B cell (primary cell): ENCODE measurements at regions not wholly inside any gene's neighbourhood (a gene's known extent, or its start where the extent isn't known, plus 50 kb on each side); places are given as distances from the start of the nearest gene placed in this dataset.

Experiments used
- ATAC-seq: fragments of 200-7000 bp; cut with Tn5 transposase; one replicate; pipeline ENCODE4 v1.10.0; 2021; ENCODE audit warnings: low read depth, mild to moderate bottlenecking, moderate number of reproducible peaks, moderate library complexity
- CTCF ChIA-PET: fragments of 350-600 bp; sonication (Branson Sonifier 250); formaldehyde crosslinking; loops from one replicate; lab custom pipeline; 2021; ENCODE audit warnings: antibody characterized with exemption, inconsistent platforms; lab: Charles Lee
- POLR2A ChIA-PET: fragments of 350-600 bp; sonication (Branson Sonifier 250); formaldehyde crosslinking; loops from one replicate; lab custom pipeline; 2021; ENCODE audit warnings: antibody characterized with exemption; lab: Charles Lee
- DNase-seq: peaks from one replicate; pipeline ENCODE4 v3.0.0; 2013
- H2AFZ ChIP-seq: 2 replicates; pipeline ENCODE4 v1.6.1; 2012; ENCODE audit warnings: mild to moderate bottlenecking, low read depth, low read length; ENCODE audit not compliant: insufficient read depth, poor library complexity, severe bottlenecking
- H3K27ac ChIP-seq, 2 donors: 1 replicate in 1 of 2; 2 replicates in 1 of 2; pipeline ENCODE4 v1.5.1; 2012 to 2013; ENCODE audit warnings: low read length in 2 of 2, mild to moderate bottlenecking in 2 of 2, moderate library complexity in 1 of 2
- H3K27me3 ChIP-seq, 4 experiments: fragments of 200-600 bp in 1 of 4; sonication (generic) in 1 of 4; replicated peaks in 1 of 4; 1 replicate in 2 of 4; 2 replicates in 2 of 4; pipeline versions ENCODE4 v1.6.1 to v1.7.0; 2013 to 2016; ENCODE audit warnings: low read length in 3 of 4, mild to moderate bottlenecking in 2 of 4, mixed read lengths in 1 of 4, moderate library complexity in 1 of 4; ENCODE audit not compliant: insufficient read depth in 4 of 4, control insufficient read depth in 3 of 4; ENCODE audit errors: control extremely low read depth in 1 of 4
- H3K36me3 ChIP-seq, 2 experiments: replicated peaks in 1 of 2; 1 replicate in 1 of 2; 2 replicates in 1 of 2; pipeline versions ENCODE4 v1.6.1 to v1.7.1; 2013; ENCODE audit warnings: low read length in 1 of 2; ENCODE audit not compliant: insufficient read depth in 2 of 2, control insufficient read depth in 1 of 2; ENCODE audit errors: control extremely low read depth in 1 of 2, extremely low read depth in 1 of 2
- H3K4me1 ChIP-seq, 2 donors: fragments of 200-600 bp in 1 of 2; sonication (generic) in 1 of 2; 1 replicate in 1 of 2; 2 replicates in 1 of 2; pipeline versions ENCODE4 v1.5.1 to v1.6.1; 2013 to 2017; ENCODE audit warnings: low read length in 2 of 2; ENCODE audit not compliant: control insufficient read depth in 2 of 2, insufficient read depth in 2 of 2
- H3K4me2 ChIP-seq: replicated peaks from 2 replicates; pipeline ENCODE3; 2012; ENCODE audit warnings: mild to moderate bottlenecking, low read depth, low read length; ENCODE audit not compliant: poor library complexity, severe bottlenecking
- H3K4me3 ChIP-seq, 5 experiments: fragments of 200-600 bp in 1 of 5; sonication (generic) in 1 of 5; 1 replicate in 3 of 5; 2 replicates in 2 of 5; pipeline versions ENCODE4 v1.5.1 to v1.7.0; 2011 to 2016; ENCODE audit warnings: low read length in 4 of 5, mild to moderate bottlenecking in 4 of 5, low read depth in 2 of 5, control low read depth in 1 of 5, moderate library complexity in 1 of 5; ENCODE audit not compliant: insufficient read depth in 1 of 5; ENCODE audit errors: control extremely low read depth in 1 of 5, extremely low read depth in 1 of 5
- H3K79me2 ChIP-seq: fragments of 200-600 bp; sonication (generic); one replicate; pipeline ENCODE4 v1.6.0; 2016; ENCODE audit warnings: low read length; ENCODE audit not compliant: control insufficient read depth, insufficient read depth
- H3K9ac ChIP-seq: fragments of 200-600 bp; sonication (generic); 2 replicates; pipeline ENCODE4 v1.6.1; 2017; ENCODE audit warnings: mild to moderate bottlenecking, low read length, moderate library complexity
- H3K9me3 ChIP-seq, 3 donors: one replicate each; pipeline versions ENCODE4 v1.6.1 to v1.7.1; 2013; ENCODE audit warnings: low read length in 2 of 3; ENCODE audit not compliant: control insufficient read depth in 2 of 3, insufficient read depth in 1 of 3; ENCODE audit errors: control extremely low read depth in 1 of 3
- H4K20me1 ChIP-seq: 2 replicates; pipeline ENCODE4 v1.6.0; 2012; ENCODE audit warnings: mild to moderate bottlenecking, low read length; ENCODE audit not compliant: insufficient read depth, control insufficient read depth, poor library complexity, severe bottlenecking
- H3K27ac Mint-ChIP-seq: one replicate; pipeline ENCODE4 v1.8.0; 2021; ENCODE audit warnings: mixed read lengths
- H3K27me3 Mint-ChIP-seq: one replicate; pipeline ENCODE4 v1.8.0; 2021; ENCODE audit warnings: mixed read lengths
- H3K4me1 Mint-ChIP-seq: one replicate; pipeline ENCODE4 v1.8.0; 2021; ENCODE audit warnings: mixed read lengths
- H3K4me3 Mint-ChIP-seq: one replicate; pipeline ENCODE4 v1.8.0; 2021; ENCODE audit warnings: mixed read lengths
- H3K9me3 Mint-ChIP-seq: one replicate; pipeline ENCODE4 v1.8.0; 2022; ENCODE audit warnings: mixed read lengths; ENCODE audit not compliant: insufficient read depth
- CTCF ChIP-seq: fragments of 200-600 bp; IDR thresholded peaks from one replicate; pipeline ENCODE4 v1.8.0; 2022; ENCODE audit warnings: antibody characterized with exemption, mild to moderate bottlenecking
- EZH2 ChIP-seq: IDR thresholded peaks from 2 replicates; pipeline ENCODE4 v1.6.1; 2012; ENCODE audit warnings: borderline replicate concordance, low read depth, mild to moderate bottlenecking, moderate library complexity, low read length; ENCODE audit not compliant: insufficient read depth, poor library complexity, severe bottlenecking
- WGBS: methylation state at CpG from one replicate; pipeline ENCODE4 v1.1.5; 2013; ENCODE audit warnings: missing lambda C conversion rate; ENCODE audit not compliant: insufficient coverage; 5-methylcytosine and 5-hydroxymethylcytosine counted together
- intact Hi-C: fragments of 100-400 bp; cut with micrococcal nuclease; formaldehyde crosslinking; loops from one replicate; pipeline ENCODE4 v1.10.0; 2022

GRCh38 chr14:100426314-100426713, 103.2 kb downstream of the SLC25A47 start:
- H4K20me1 ChIP-seq: no peaks in the 10 kb centered on the region
- no peak overlapping the region for H3K4me2 ChIP-seq
- no peaks in the 10 kb centered on the region for H3K36me3 ChIP-seq
- over 99% methylated on average over 12 of the region's 12 CpGs for WGBS
- CTCF ChIA-PET: no interaction called here
- Mint-ChIP-seq H3K27me3 (no peaks in the 10 kb centered on the region), H3K4me3 (no peak overlapping the region), H3K9me3 (no peaks in the 10 kb centered on the region), H3K4me1 (peaks cover 2% of the 10 kb centered on the region), H3K27ac (no peak overlapping the region)
- DNase-seq (no peak), ATAC-seq (no peak)
- TF ChIP-seq EZH2 (no peak), CTCF (no peak)
- no peak overlapping the region for H3K9ac ChIP-seq
- H3K4me3 ChIP-seq: no peak overlapping the region
- H3K4me1 ChIP-seq: no peaks in the 10 kb centered on the region
- peaks cover 7% of the 10 kb centered on the region for H3K79me2 ChIP-seq
- no peaks in the 10 kb centered on the region for H3K9me3 ChIP-seq
- H2AFZ ChIP-seq: no peak overlapping the region
- no peaks in the 10 kb centered on the region for H3K27me3 ChIP-seq
- intact Hi-C loops: no loop called here
- POLR2A ChIA-PET: no interaction called here
- H3K27ac ChIP-seq: no peak overlapping the region

GRCh38 chr14:100427166-100427565, 104.0 kb downstream of the SLC25A47 start:
- WGBS: 86% methylated on average over 5 of the region's 6 CpGs
- Histone ChIP-seq H3K9me3 (no peaks in the 10 kb centered on the region), H2AFZ (no peak overlapping the region), H3K36me3 (no peaks in the 10 kb centered on the region), H3K9ac (no peak overlapping the region), H3K4me3 (no peak overlapping the region), H3K27ac (no peak overlapping the region), H3K4me2 (no peak overlapping the region), H3K27me3 (no peaks in the 10 kb centered on the region), H3K79me2 (peaks cover 7% of the 10 kb centered on the region), H3K4me1 (no peaks in the 10 kb centered on the region), H4K20me1 (no peaks in the 10 kb centered on the region)
- CTCF ChIA-PET: no interaction called here
- Mint-ChIP-seq H3K9me3 (no peaks in the 10 kb centered on the region), H3K4me3 (no peak overlapping the region), H3K4me1 (peaks cover 2% of the 10 kb centered on the region), H3K27me3 (no peaks in the 10 kb centered on the region), H3K27ac (no peak overlapping the region)
- intact Hi-C loops: no loop called here
- POLR2A ChIA-PET: no interaction called here
- ATAC-seq (no peak), DNase-seq (no peak)
- TF ChIP-seq CTCF: no peak
- TF ChIP-seq EZH2: no peak
